HEK293 (cell line): ENCODE measurements at regions not wholly inside any gene's neighbourhood (a gene's known extent, or its start where the extent isn't known, plus 50 kb on each side); places are given as distances from the start of the nearest gene placed in this dataset.

Experiments
- CTCF ChIA-PET: fragments of 350-600 bp; formaldehyde crosslinking; extraction: SDS; loops from one replicate; lab custom pipeline; 2021; ENCODE audit warnings: antibody characterized with exemption; lab: Yijun Ruan, JAX
- POLR2A ChIA-PET: fragments of 300-600 bp; formaldehyde crosslinking; extraction: SDS; loops from one replicate; lab custom pipeline; 2020; ENCODE audit warnings: antibody characterized with exemption, inconsistent platforms; lab: Yijun Ruan, JAX
- H3K27ac ChIP-seq: fragments of 200-500 bp; sonication (Bioruptor generic); 2 replicates; pipeline ENCODE4 v1.5.1; 2014; ENCODE audit warnings: low read depth, low read length, control low read depth, inconsistent platforms; ENCODE audit errors: extremely low read depth
- H3K36me3 ChIP-seq, 2 experiments: fragments of 200-500 bp in 1 of 2; sonication (Bioruptor generic) in 1 of 2; 1 replicate in 1 of 2; 2 replicates in 1 of 2; pipeline ENCODE4 v1.5.1; 2014 to 2017; ENCODE audit warnings: inconsistent platforms in 2 of 2, low read length in 2 of 2; ENCODE audit not compliant: control insufficient read depth in 2 of 2, insufficient read depth in 1 of 2
- H3K4me1 ChIP-seq: fragments of 200-500 bp; sonication (Bioruptor generic); 2 replicates; pipeline ENCODE4 v1.5.1; 2014; ENCODE audit warnings: mild to moderate bottlenecking, low read length, inconsistent platforms; ENCODE audit not compliant: control insufficient read depth, insufficient read depth
- H3K4me3 ChIP-seq: 2 replicates; pipeline ENCODE4 v1.5.1; 2011; ENCODE audit warnings: low read depth, mild to moderate bottlenecking, control low read depth, low read length, moderate library complexity
- H3K9me3 ChIP-seq: fragments of 200-500 bp; sonication (Bioruptor generic); 2 replicates; pipeline ENCODE4 v1.5.1; 2014; ENCODE audit warnings: low read depth, low read length, inconsistent platforms; ENCODE audit not compliant: control insufficient read depth, insufficient read depth
- EGR2 ChIP-seq: fragments of 450-650 bp; formaldehyde crosslinking; IDR thresholded peaks from 2 replicates; pipeline ENCODE4 v1.5.1; 2016; ENCODE audit warnings: low read depth, missing biosample characterization, missing genetic modification characterization
- HOXA7 ChIP-seq: sonication (generic); formaldehyde crosslinking; IDR thresholded peaks from 2 replicates; pipeline ENCODE4 v1.8.1; 2022; ENCODE audit warnings: missing genetic modification reagents, borderline replicate concordance
- HOXC10 ChIP-seq: sonication (generic); formaldehyde crosslinking; IDR thresholded peaks from 2 replicates; pipeline ENCODE4 v1.8.1; 2023; ENCODE audit warnings: mild to moderate bottlenecking, missing genetic modification reagents
- OVOL3 ChIP-seq: fragments of 450-650 bp; formaldehyde crosslinking; IDR thresholded peaks from 2 replicates; pipeline ENCODE4 v1.5.1; 2016; ENCODE audit warnings: missing biosample characterization, missing genetic modification characterization
- SALL2 ChIP-seq: fragments of 450-650 bp; formaldehyde crosslinking; IDR thresholded peaks from 2 replicates; pipeline ENCODE4 v1.5.0; 2017; ENCODE audit warnings: missing biosample characterization, mild to moderate bottlenecking, missing genetic modification characterization, borderline replicate concordance
- ZFP41 ChIP-seq: fragments of 450-650 bp; formaldehyde crosslinking; IDR thresholded peaks from 2 replicates; pipeline ENCODE4 v1.5.1; 2016; ENCODE audit warnings: missing biosample characterization, missing genetic modification characterization, borderline replicate concordance
- ZIC2 ChIP-seq: fragments of 450-650 bp; formaldehyde crosslinking; IDR thresholded peaks from 2 replicates; pipeline ENCODE4 v1.5.1; 2016; ENCODE audit warnings: missing biosample characterization, missing genetic modification characterization
- ZNF121 ChIP-seq: fragments of 450-650 bp; formaldehyde crosslinking; IDR thresholded peaks from 2 replicates; pipeline ENCODE4 v1.5.1; 2016; ENCODE audit warnings: missing biosample characterization, missing genetic modification characterization
- ZNF146 ChIP-seq: fragments of 450-650 bp; formaldehyde crosslinking; IDR thresholded peaks from 2 replicates; pipeline ENCODE4 v1.5.1; 2016; ENCODE audit warnings: missing biosample characterization, missing genetic modification characterization
- ZNF335 ChIP-seq: fragments of 450-650 bp; formaldehyde crosslinking; conservative IDR thresholded peaks from 2 replicates; pipeline ENCODE4 v1.5.1; 2016; ENCODE audit warnings: missing biosample characterization, missing genetic modification characterization
- ZNF416 ChIP-seq: fragments of 450-650 bp; formaldehyde crosslinking; IDR thresholded peaks from 2 replicates; pipeline ENCODE4 v1.5.1; 2016; ENCODE audit warnings: missing biosample characterization, missing genetic modification characterization
- ZNF48 ChIP-seq: fragments of 450-650 bp; formaldehyde crosslinking; IDR thresholded peaks from 2 replicates; pipeline ENCODE4 v1.5.1; 2016; ENCODE audit warnings: missing biosample characterization, missing genetic modification characterization
- ZNF558 ChIP-seq: fragments of 450-650 bp; formaldehyde crosslinking; IDR thresholded peaks from 2 replicates; pipeline ENCODE4 v1.5.1; 2016; ENCODE audit warnings: missing biosample characterization, missing genetic modification characterization
- ZNF560 ChIP-seq: fragments of 450-650 bp; formaldehyde crosslinking; IDR thresholded peaks from 2 replicates; pipeline ENCODE4 v1.5.1; 2017; ENCODE audit warnings: missing biosample characterization, missing genetic modification characterization, borderline replicate concordance
- ZNF561 ChIP-seq: fragments of 450-650 bp; IDR thresholded peaks from 2 replicates; pipeline ENCODE4 v1.5.1; 2018; ENCODE audit warnings: missing biosample characterization, missing genetic modification characterization, borderline replicate concordance
- ZNF621 ChIP-seq: fragments of 450-650 bp; formaldehyde crosslinking; IDR thresholded peaks from 2 replicates; pipeline ENCODE4 v1.5.1; 2017; ENCODE audit warnings: missing biosample characterization, missing genetic modification characterization
- ZNF660 ChIP-seq: fragments of 450-650 bp; IDR thresholded peaks from 2 replicates; pipeline ENCODE4 v1.5.1; 2018; ENCODE audit warnings: missing biosample characterization, mild to moderate bottlenecking, missing genetic modification characterization
- ZNF677 ChIP-seq: fragments of 450-650 bp; IDR thresholded peaks from 2 replicates; pipeline ENCODE4 v1.5.0; 2018; ENCODE audit warnings: missing biosample characterization, mild to moderate bottlenecking, missing genetic modification characterization, moderate library complexity
- ZNF785 ChIP-seq: fragments of 450-650 bp; formaldehyde crosslinking; IDR thresholded peaks from 2 replicates; pipeline ENCODE4 v1.5.1; 2016; ENCODE audit warnings: missing biosample characterization, missing genetic modification characterization
- ZSCAN16 ChIP-seq: fragments of 450-650 bp; formaldehyde crosslinking; IDR thresholded peaks from 2 replicates; pipeline ENCODE4 v1.5.1; 2016; ENCODE audit warnings: missing biosample characterization, missing genetic modification characterization
- TF ChIP-seq, protein P1 (sequence below): fragments of 450-650 bp; formaldehyde crosslinking; IDR thresholded peaks from 2 replicates; pipeline ENCODE4 v1.5.1; 2016; ENCODE audit warnings: missing biosample characterization, missing genetic modification characterization, low read depth
- TF ChIP-seq, protein P2 (sequence below): fragments of 450-650 bp; formaldehyde crosslinking; IDR thresholded peaks from 2 replicates; pipeline ENCODE4 v1.5.1; 2016; ENCODE audit warnings: missing biosample characterization, missing genetic modification characterization

DNA sequence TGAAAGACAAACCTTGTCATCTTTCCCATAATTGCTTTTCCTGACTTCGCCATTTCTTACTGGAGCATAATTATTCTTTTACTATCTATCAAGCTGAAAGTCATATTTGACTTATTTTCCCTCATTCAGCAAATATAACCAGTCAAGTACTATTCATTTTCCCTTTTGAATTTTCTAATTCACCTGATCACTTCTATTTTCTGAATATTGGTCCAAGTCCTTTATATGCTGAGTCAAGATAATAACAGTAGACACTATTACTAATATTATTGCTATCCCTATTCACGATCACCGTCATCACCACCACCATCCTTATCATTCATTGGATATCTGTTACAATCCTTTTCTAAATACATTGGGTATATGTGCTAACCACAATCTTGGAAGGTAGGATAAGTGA is 728.0 kb downstream of the NOVA1 start:
- CTCF ChIA-PET = no interaction called here
- POLR2A ChIA-PET = no interaction called here
- no peak for TF ChIP-seq OVOL3
- H3K4me1 ChIP-seq = no peaks in the 10 kb centered on the region
- H3K36me3 ChIP-seq = no peaks in the 10 kb centered on the region
- H3K4me3 ChIP-seq = no peak overlapping the region
- H3K27ac ChIP-seq = no peak overlapping the region
- H3K9me3 ChIP-seq = no peaks in the 10 kb centered on the region

DNA sequence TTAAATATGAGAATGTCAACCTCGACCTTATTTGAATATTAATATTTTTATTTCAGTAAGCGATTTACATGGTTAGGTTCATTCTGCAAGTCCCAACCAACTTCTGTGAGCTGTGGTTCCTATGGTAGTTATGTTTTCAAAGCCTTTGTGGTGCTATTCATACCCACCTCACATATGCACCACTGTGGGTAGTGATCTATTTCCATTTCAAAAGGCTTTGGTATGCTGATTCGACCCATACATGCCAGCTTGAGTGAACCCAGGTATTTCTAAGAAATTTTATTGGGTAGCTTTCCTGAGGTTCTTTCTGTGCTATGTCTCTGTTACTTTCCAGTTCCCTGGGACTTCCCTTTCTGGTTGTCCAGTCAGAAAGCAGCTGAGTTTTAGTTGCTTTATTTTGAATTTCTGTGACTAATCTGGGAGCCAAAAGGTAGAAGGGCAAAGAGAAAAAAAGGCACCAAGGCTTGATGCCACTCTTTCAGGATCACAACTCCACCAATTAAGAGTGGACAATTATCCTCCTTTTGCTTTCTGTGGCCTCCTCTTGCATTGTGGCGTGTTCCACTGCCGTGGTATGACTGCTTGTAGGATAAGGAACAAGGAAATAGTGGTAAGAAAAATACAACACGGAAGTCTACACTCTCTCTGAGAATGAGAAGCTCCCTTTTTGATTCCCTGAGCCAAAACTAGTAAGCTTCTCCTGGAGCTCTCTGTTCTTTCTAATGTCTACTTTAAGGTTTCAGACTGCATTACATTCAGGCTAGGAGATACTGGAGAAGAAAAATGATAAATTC is 729.1 kb downstream of the NOVA1 start:
- ChIA-PET POLR2A (no interaction called here), CTCF (no interaction called here)
- TF ChIP-seq ZNF621 (tag by site-specific recombination) (no peak), ZNF146 (tag by site-specific recombination) (no peak), HOXA7 (CRISPR knock-in tag) (no peak)
- Histone ChIP-seq H3K9me3 (no peaks in the 10 kb centered on the region), H3K36me3 (no peaks in the 10 kb centered on the region), H3K4me3 (no peak overlapping the region), H3K27ac (no peak overlapping the region), H3K4me1 (no peaks in the 10 kb centered on the region)

GRCh38 chr14:25861406-25861805 is 736.4 kb downstream of the NOVA1 start:
- TF ChIP-seq, protein P1, sequence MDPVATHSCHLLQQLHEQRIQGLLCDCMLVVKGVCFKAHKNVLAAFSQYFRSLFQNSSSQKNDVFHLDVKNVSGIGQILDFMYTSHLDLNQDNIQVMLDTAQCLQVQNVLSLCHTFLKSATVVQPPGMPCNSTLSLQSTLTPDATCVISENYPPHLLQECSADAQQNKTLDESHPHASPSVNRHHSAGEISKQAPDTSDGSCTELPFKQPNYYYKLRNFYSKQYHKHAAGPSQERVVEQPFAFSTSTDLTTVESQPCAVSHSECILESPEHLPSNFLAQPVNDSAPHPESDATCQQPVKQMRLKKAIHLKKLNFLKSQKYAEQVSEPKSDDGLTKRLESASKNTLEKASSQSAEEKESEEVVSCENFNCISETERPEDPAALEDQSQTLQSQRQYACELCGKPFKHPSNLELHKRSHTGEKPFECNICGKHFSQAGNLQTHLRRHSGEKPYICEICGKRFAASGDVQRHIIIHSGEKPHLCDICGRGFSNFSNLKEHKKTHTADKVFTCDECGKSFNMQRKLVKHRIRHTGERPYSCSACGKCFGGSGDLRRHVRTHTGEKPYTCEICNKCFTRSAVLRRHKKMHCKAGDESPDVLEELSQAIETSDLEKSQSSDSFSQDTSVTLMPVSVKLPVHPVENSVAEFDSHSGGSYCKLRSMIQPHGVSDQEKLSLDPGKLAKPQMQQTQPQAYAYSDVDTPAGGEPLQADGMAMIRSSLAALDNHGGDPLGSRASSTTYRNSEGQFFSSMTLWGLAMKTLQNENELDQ (tag by site-specific recombination) = no peak

GRCh38 chr14:25848601-25849000 is 749.2 kb downstream of the NOVA1 start:
- Histone ChIP-seq H3K4me3 (no peak overlapping the region), H3K4me1 (no peaks in the 10 kb centered on the region), H3K36me3 (no peaks in the 10 kb centered on the region), H3K27ac (no peak overlapping the region), H3K9me3 (no peaks in the 10 kb centered on the region)
- CTCF ChIA-PET = interaction anchor here (0.6 kb wide), 1 partner anchor 203 kb away, joined by 3 read pairs; no protein-coding TSS in a partner anchor
- POLR2A ChIA-PET = no interaction called here
- TF ChIP-seq SALL2 (tag by site-specific recombination) (no peak), ZNF660 (no peak), ZNF677 (tag by site-specific recombination) (no peak), ZSCAN16 (no peak), ZFP41 (tag by site-specific recombination) (no peak), ZIC2 (no peak), ZNF121 (tag by site-specific recombination) (no peak), OVOL3 (no peak), EGR2 (tag by site-specific recombination) (no peak), HOXC10 (no peak), ZNF785 (tag by site-specific recombination) (no peak), ZNF416 (tag by site-specific recombination) (no peak), ZNF560 (no peak), ZNF48 (tag by site-specific recombination) (no peak), ZNF335 (tag by site-specific recombination) (no peak), ZNF558 (tag by site-specific recombination) (no peak), ZNF561 (tag by site-specific recombination) (no peak)
- TF ChIP-seq, protein P2, sequence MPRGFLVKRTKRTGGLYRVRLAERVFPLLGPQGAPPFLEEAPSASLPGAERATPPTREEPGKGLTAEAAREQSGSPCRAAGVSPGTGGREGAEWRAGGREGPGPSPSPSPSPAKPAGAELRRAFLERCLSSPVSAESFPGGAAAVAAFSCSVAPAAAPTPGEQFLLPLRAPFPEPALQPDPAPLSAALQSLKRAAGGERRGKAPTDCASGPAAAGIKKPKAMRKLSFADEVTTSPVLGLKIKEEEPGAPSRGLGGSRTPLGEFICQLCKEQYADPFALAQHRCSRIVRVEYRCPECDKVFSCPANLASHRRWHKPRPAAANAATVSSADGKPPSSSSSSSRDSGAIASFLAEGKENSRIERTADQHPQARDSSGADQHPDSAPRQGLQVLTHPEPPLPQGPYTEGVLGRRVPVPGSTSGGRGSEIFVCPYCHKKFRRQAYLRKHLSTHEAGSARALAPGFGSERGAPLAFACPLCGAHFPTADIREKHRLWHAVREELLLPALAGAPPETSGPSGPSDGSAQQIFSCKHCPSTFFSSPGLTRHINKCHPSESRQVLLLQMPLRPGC (tag by site-specific recombination) = no peak

More at GRCh38 chr14:25861406-25861805, 736.4 kb downstream of the NOVA1 start:
- no peaks in the 10 kb centered on the region for H3K9me3 ChIP-seq
- H3K4me1 ChIP-seq = no peaks in the 10 kb centered on the region
- no peak overlapping the region for H3K27ac ChIP-seq
- CTCF ChIA-PET = no interaction called here
- H3K36me3 ChIP-seq = no peaks in the 10 kb centered on the region
- POLR2A ChIA-PET = no interaction called here
- no peak overlapping the region for H3K4me3 ChIP-seq
